PFSK-1 (cell line): ENCODE measurements at regions not wholly inside any gene's neighbourhood (a gene's known extent, or its start where the extent isn't known, plus 50 kb on each side); places are given as distances from the start of the nearest gene placed in this dataset.

ENCODE experiments used
- FOXP2 ChIP-seq: optimal IDR thresholded peaks from 2 replicates; pipeline ENCODE3; 2011; ENCODE audit warnings: borderline replicate concordance, control low read depth, inconsistent platforms; ENCODE audit not compliant: insufficient read depth; ENCODE audit errors: extremely low read length, extremely low read depth
- POLR2AphosphoS5 ChIP-seq: IDR thresholded peaks from 2 replicates; pipeline ENCODE4 v1.6.1; 2012; ENCODE audit warnings: low read depth, mild to moderate bottlenecking, control low read depth, low read length, moderate library complexity
- SIN3A ChIP-seq: IDR thresholded peaks from 2 replicates; pipeline ENCODE4 v1.6.1; 2012; ENCODE audit warnings: mild to moderate bottlenecking, low read length, moderate library complexity, borderline replicate concordance; ENCODE audit not compliant: insufficient read depth
- TAF1 ChIP-seq: IDR thresholded peaks from 2 replicates; pipeline ENCODE4 v1.6.1; 2012; ENCODE audit warnings: low read length, control low read depth, borderline replicate concordance; ENCODE audit not compliant: insufficient read depth
- TF ChIP-seq, protein P1 (sequence below), 2 experiments: IDR thresholded peaks; 2 replicates each; pipeline versions ENCODE4 v1.6.1 to v1.8.0; 2011 to 2012; ENCODE audit warnings: low read depth in 2 of 2, low read length in 2 of 2, control low read depth in 1 of 2, inconsistent platforms in 1 of 2, mild to moderate bottlenecking in 1 of 2, moderate library complexity in 1 of 2; ENCODE audit not compliant: insufficient read depth in 1 of 2

DNA sequence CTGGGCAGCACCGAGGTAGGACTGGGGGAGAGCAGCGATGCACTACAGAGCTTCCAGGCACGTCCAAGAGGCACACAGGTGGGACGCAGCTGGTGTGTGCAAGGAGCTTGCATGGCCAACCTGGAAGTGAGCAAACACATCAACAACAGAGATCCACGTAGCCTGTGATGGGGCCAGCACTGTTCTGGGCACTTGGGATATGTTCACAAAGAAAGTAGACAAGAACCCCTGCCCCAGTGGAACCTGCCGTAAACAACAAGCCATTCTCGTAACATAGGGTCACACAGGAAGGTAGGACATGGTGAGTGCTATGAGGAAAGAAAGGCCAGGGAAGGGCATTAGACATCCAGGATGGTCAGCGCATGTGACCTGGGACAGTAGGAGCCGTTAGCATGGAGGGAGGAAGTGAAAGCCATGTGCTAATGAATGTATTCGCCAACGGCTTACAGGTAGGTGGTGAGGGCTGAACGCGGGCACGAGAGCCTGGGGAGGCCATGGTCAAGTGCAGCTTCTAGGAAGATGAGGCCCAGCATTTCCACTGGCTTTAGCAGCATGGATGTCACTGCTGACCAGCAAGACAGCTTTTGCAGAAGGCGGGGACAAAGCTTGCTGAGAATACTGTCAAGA is 105.5 kb downstream of the TEX26 start:
- TF ChIP-seq POLR2AphosphoS5 (no peak), TAF1 (no peak), SIN3A (no peak), FOXP2 (no peak)
- TF ChIP-seq, protein P1, sequence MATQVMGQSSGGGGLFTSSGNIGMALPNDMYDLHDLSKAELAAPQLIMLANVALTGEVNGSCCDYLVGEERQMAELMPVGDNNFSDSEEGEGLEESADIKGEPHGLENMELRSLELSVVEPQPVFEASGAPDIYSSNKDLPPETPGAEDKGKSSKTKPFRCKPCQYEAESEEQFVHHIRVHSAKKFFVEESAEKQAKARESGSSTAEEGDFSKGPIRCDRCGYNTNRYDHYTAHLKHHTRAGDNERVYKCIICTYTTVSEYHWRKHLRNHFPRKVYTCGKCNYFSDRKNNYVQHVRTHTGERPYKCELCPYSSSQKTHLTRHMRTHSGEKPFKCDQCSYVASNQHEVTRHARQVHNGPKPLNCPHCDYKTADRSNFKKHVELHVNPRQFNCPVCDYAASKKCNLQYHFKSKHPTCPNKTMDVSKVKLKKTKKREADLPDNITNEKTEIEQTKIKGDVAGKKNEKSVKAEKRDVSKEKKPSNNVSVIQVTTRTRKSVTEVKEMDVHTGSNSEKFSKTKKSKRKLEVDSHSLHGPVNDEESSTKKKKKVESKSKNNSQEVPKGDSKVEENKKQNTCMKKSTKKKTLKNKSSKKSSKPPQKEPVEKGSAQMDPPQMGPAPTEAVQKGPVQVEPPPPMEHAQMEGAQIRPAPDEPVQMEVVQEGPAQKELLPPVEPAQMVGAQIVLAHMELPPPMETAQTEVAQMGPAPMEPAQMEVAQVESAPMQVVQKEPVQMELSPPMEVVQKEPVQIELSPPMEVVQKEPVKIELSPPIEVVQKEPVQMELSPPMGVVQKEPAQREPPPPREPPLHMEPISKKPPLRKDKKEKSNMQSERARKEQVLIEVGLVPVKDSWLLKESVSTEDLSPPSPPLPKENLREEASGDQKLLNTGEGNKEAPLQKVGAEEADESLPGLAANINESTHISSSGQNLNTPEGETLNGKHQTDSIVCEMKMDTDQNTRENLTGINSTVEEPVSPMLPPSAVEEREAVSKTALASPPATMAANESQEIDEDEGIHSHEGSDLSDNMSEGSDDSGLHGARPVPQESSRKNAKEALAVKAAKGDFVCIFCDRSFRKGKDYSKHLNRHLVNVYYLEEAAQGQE (IDR thresholded peaks at IDR 0.05; ENCODE audit: insufficient read depth in 1 of 2, low read depth in 2 of 2, low read length in 2 of 2): no peak

DNA sequence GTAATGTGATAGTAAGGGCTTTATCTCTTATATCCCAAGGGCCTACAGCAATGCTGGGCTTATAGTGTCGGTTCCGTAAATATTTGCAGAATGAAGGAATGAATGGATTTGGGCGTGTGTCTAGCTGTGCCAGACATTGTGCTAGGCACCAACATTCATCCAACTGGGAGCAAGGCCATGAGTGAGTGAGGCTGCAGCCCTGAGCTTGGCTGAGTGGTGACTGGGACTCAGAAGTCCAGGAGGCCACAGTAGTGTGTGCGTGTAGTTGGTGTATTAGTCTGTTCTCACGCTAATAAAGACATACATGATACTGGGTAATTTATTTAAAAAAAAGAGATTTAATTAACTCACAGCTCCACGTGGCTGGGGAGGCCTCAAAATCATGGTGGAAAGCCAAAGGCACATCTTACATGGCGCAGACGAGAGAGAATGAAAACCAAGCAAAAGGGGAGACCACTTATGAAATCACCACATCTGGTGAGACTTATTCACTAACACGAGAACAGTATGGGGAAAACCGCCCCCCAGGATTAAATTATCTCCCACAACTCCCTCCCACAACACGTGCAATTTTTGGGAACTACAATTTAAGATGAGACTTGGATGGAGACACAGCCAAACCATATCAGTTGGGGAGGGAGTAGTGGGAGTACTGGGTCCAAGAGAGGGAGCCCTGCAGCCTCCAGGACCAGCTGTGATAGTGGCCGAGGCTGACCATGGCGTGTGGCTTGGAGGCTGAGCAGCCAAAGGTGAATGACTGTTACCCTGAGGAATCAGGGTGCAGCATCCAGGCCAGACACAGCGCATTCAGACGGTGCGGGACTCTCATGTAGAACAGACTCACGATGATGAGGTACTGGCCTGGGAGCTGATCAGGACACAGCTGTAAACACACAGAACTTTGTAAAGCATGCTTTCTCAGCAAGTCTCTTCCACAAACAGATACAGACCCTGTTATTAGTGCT is 104.6 kb downstream of the TEX26 start:
- TF ChIP-seq, protein P1 (IDR thresholded peaks at IDR 0.05; ENCODE audit: insufficient read depth in 1 of 2, low read depth in 2 of 2, low read length in 2 of 2): no peak
- TF ChIP-seq FOXP2: no peak
- no peak for TF ChIP-seq TAF1
- TF ChIP-seq SIN3A: no peak

DNA sequence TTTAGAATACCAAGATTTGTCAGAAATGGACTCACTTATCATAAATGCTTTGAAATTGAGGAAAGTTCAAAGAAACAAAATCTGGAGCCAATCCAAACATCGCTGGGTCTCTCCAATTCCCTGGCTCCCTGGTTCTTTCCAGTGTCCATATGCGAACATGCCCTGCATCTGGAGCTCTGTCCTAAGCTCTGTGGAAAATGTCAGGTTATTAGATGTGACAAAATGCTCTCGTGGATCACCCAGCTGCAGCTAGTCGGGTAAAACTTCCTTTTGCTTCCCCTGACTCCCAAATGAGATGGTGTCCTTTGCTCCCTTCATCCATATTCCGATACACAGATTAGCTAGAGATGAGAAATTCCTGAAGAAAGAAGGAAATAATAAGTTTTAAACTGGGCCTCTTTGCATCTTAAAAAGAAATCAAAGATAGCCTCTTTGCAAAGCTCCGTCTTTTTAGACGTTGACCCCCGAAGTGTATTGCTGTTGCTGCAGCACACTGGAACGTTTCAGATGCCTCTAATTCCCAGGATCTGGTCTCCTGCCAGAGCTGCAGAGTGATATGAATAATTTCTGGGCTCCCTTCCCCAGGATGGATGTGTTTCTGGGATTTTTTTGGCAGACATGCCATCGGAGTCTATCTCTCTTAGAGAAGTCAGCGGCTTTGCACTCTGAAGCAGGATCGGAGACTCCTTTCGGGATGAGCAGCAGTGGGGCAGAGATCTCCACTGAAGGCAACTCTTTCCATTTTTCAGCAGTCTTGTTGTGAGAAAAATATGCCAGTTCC is 102.9 kb downstream of the TEX26 start:
- TF ChIP-seq TAF1: no peak
- TF ChIP-seq FOXP2: no peak
- TF ChIP-seq SIN3A: no peak
- TF ChIP-seq POLR2AphosphoS5: no peak
- TF ChIP-seq, protein P1 (IDR thresholded peaks at IDR 0.05; ENCODE audit: insufficient read depth in 1 of 2, low read depth in 2 of 2, low read length in 2 of 2): no peak

DNA sequence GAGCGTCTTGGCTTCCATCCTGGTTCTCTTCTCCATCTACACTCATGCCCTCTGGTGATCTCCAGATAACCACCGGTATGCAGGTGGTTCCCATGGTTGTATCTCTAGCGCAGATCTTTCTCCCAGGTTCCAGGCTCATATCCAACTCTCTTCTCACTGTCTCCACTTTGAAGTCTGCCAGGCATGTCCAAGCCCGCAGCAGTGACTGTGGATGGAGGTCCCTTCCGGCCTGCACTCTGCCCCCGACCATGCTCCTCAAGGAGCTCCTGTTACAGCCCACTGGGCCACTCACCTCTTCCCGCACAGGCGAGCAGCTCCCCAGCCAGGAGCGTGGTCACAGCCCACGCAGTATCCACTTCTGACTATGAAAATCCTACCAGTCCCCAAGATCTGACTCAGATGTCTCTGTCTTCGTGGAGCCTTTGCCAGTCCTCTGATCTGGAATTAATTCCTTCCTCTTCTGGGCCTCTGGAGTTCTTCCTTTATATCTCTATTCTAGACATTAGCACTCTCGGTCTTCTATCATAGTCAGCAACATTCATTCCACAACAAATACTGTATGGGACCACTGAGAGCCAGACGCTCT is 100.2 kb downstream of the TEX26 start:
- no peak for TF ChIP-seq SIN3A
- no peak for TF ChIP-seq POLR2AphosphoS5
- TF ChIP-seq TAF1: no peak
- TF ChIP-seq FOXP2: no peak
- TF ChIP-seq, protein P1 (IDR thresholded peaks at IDR 0.05; ENCODE audit: insufficient read depth in 1 of 2, low read depth in 2 of 2, low read length in 2 of 2): no peak
